NCI-H1048 (cell line): ENCODE measurements at regions not wholly inside any gene's neighbourhood (a gene's known extent, or its start where the extent isn't known, plus 50 kb on each side); places are given as distances from the start of the nearest gene placed in this dataset.

ENCODE experiments used
- DNase-seq: peaks from one replicate; lab custom pipeline; 2025; lab: John Stamatoyannopoulos, UW

- DNase-seq = no peak
Observed at GRCh38 chr2:220220009-220220408, 592.6 kb downstream of the SLC4A3 start.

- no peak for DNase-seq
Observed at GRCh38 chr2:220221992-220222391, 594.6 kb downstream of the SLC4A3 start.

- DNase-seq = no peak
Observed at GRCh38 chr2:220224691-220225543, 597.5 kb downstream of the SLC4A3 start.

GRCh38 chr2:220226076-220226475, 598.6 kb downstream of the SLC4A3 start:
- no peak for DNase-seq

GRCh38 chr2:220226546-220226945, 599.1 kb downstream of the SLC4A3 start:
- no peak for DNase-seq

GRCh38 chr2:220227266-220227920, 600.0 kb downstream of the SLC4A3 start:
- no peak for DNase-seq

GRCh38 chr2:220228310-220229006, 601.0 kb downstream of the SLC4A3 start:
- no peak for DNase-seq

GRCh38 chr2:220240641-220241040, 613.2 kb downstream of the SLC4A3 start:
- DNase-seq = no peak

GRCh38 chr2:220241423-220241822, 614.0 kb downstream of the SLC4A3 start:
- DNase-seq = no peak

GRCh38 chr2:220243571-220243970, 616.1 kb downstream of the SLC4A3 start:
- DNase-seq = no peak

- no peak for DNase-seq
Observed at GRCh38 chr2:220246386-220246785, 619.0 kb downstream of the SLC4A3 start.

GRCh38 chr2:220247588-220248350, 620.3 kb downstream of the SLC4A3 start:
- DNase-seq = no peak

- no peak for DNase-seq
Observed at GRCh38 chr2:220259662-220260061, 632.2 kb downstream of the SLC4A3 start.

GRCh38 chr2:220263300-220263699, 635.9 kb downstream of the SLC4A3 start:
- no peak for DNase-seq

GRCh38 chr2:220269367-220269766, 641.9 kb downstream of the SLC4A3 start:
- no peak for DNase-seq

GRCh38 chr2:220270481-220271070, 643.1 kb downstream of the SLC4A3 start:
- no peak for DNase-seq

- DNase-seq = no peak
Observed at GRCh38 chr2:220272656-220273055, 645.2 kb downstream of the SLC4A3 start.

- no peak for DNase-seq
Observed at GRCh38 chr2:220273082-220273481, 645.7 kb downstream of the SLC4A3 start.

GRCh38 chr2:220275454-220275853, 648.0 kb downstream of the SLC4A3 start:
- no peak for DNase-seq

- no peak for DNase-seq
Observed at GRCh38 chr2:220276741-220277444, 649.5 kb downstream of the SLC4A3 start.

GRCh38 chr2:220277445-220277975, 650.1 kb downstream of the SLC4A3 start:
- DNase-seq = no peak
